ENCODE measurements at regions not wholly inside any gene's neighbourhood (a gene's known extent, or its start where the extent isn't known, plus 50 kb on each side); places are given as distances from the start of the nearest gene placed in this dataset.
"Not testable (repeated sequence)": the region's sequence is repeated elsewhere in the genome, so short reads cannot be mapped to it uniquely, and the experiment has no call there.

- no peak for DNase-seq (ENCODE audit: low read depth in 2 of 3, low spot score in 2 of 3)
Observed at GRCh38 chrX:150100261-150100660, 162.0 kb upstream of the EOLA2 start.

- DNase-seq (ENCODE audit: low read depth in 2 of 3, low spot score in 2 of 3): no peak
Observed at GRCh38 chrX:150118476-150118875, 180.2 kb upstream of the EOLA2 start.

DNA sequence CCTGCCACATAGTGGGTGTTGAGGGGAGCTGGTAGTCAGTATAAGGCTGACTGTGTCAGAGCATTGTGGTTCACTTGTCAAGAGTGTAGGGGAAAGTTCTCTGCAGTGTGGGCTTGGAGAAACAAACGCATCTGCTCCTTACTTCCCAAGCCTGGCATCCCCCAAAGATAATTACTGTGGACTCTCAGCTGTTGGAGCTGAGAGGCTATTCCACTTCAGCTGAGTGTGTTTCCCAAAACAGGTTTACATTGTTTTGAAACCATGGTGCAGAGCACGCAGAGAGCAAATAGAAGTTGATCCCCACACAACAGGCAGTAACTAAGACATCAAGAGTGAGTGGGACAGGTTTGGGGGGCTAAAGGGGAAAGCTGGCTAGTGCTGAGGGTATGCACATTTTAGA lies 181.0 kb upstream of the EOLA2 start:
- no peak for DNase-seq (ENCODE audit: low read depth in 2 of 3, low spot score in 2 of 3)

- not testable (repeated sequence) for DNase-seq (ENCODE audit: low read depth in 2 of 3, low spot score in 2 of 3)
Observed at GRCh38 chrX:150125045-150125444, 186.8 kb upstream of the EOLA2 start.

GRCh38 chrX:150127216-150127615 lies 188.9 kb upstream of the EOLA2 start:
- DNase-seq (ENCODE audit: low read depth in 2 of 3, low spot score in 2 of 3): no peak

DNA sequence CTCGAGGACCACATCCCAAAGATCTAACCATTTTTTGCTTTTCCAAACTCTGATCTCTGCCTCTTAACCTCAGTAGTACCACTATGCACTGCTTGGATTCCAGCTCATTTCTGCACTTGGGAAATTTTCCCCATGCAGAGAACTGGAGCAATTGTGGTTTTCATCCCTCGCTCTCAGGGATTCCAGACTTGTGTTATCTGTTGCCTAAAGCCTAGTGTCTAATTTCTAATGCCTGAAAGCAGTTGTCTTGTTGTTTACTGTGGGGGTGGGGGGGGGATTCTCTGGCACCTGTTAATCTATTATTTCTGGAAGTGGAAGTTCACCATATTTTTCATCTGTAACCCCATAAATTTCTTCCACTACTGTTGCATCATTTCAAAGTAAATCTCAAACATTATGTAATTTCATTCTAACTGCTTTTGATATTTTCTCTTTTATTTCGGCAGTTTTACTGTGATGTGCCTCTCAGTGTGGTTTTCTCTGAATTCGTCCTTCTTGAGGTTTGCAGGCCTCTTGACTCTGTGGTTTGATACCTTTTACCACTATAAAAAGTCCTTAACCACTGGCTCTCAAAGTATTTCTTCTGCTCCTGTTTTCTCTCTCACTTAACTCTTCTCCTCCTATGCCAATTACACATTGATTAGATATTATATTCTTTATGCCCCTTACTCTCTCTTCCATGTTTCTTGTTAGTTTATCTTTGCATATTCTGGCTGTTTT lies 205.6 kb upstream of the EOLA2 start:
- DNase-seq (ENCODE audit: low read depth in 2 of 3, low spot score in 2 of 3): no peak

DNA sequence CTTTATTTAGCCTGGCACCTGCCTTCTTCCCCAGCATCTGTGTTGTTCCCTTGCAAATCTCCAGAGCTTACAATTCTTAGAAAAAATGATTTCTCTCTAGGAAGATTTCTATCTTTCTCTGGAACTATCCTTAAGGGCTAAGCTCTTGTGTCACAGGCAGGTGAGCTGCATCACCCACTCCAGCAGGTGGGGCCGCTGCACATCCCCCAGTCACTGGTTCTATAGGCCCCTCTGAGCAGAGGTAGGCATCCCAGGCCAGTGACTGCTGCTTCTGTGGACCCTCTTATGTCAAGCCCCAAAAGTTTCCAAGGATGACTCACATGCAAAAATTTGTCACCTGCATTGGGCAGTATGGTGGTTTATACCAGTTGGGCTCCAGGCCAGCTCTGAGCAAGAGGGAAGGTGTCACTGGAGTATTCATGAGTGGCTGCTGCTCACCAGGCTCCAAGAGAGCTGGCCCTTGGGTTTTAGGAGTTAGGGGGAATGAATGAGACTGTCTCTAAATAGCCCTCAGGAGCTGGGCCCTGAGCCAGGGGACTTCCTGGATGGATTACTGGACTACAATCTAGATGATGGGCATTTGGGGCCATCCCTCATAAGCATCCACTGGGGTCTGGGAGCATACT lies 208.1 kb upstream of the EOLA2 start:
- peak in 1 of 3 donors; percentile 4 for DNase-seq (ENCODE audit: low read depth in 2 of 3, low spot score in 2 of 3)

GRCh38 chrX:150148749-150149672 lies 210.7 kb upstream of the EOLA2 start:
- no peak for DNase-seq (ENCODE audit: low read depth in 2 of 3, low spot score in 2 of 3)

- DNase-seq (ENCODE audit: low read depth in 2 of 3, low spot score in 2 of 3): no peak
Observed at GRCh38 chrX:150150076-150150779, 211.9 kb upstream of the EOLA2 start.

DNA sequence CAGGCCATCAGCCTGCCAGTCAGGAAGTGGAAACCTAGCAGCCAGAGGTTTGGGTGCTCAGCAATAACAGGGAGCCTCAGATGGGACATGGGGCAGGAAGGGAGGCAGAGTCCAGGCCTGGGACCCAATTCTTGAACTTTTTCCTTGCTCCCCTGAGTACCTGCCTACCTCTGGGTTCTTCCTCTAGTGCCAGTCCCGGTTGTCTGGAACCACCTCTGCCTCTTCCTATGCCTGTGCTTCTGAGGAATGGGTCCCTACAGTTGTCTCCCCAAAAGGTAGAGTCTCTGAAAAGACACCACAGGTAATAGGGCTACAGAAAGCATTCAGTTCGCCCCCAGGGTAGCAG lies 212.4 kb upstream of the MAMLD1 start:
- DNase-seq (ENCODE audit: low read depth in 2 of 3, low spot score in 2 of 3): no peak

DNA sequence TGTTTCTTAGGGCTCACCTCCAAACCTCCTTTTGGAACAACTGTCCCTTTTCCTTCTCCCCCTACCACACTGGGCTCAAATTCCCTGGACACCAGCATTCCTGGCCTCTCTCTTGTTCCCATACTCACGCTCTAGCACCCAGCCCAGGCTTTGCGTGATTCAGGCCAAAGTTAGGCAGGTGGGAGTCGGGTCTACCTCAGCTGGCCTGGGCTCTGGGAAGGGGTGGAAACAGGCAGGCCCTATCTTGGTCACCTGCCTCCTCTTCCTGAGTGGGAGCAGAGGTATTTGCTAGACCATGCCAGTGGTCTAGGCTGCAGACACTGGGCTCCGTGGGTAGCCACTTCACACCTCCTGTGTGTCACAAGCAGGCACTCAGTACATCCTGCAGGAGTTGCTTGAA lies 211.1 kb upstream of the MAMLD1 start:
- DNase-seq (ENCODE audit: low read depth in 2 of 3, low spot score in 2 of 3): no peak

DNA sequence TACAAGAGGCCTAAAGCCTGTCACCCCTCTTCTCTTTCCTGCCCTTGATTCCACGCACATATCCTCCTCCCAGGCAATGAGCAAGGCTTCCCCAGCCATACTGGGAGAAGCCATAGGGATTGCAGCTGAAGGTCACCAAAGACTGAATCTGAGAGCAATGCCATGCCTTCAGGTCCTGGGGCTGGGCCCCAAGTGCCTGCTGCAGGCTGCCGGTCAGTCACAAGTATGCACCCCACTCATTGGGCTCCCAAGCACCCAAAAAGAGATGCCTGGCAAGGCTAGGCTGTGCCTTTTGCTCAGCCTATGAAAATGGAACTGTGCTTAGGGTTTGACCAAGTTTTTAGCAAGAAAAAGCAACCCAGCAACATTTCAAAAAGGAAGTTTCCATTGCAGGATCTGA lies 210.6 kb upstream of the MAMLD1 start:
- no peak for DNase-seq (ENCODE audit: low read depth in 2 of 3, low spot score in 2 of 3)

- no peak for DNase-seq (ENCODE audit: low read depth in 2 of 3, low spot score in 2 of 3)
Observed at GRCh38 chrX:150155436-150156035, 207.6 kb upstream of the MAMLD1 start.

GRCh38 chrX:150156615-150157014 lies 206.5 kb upstream of the MAMLD1 start:
- DNase-seq (ENCODE audit: low read depth in 2 of 3, low spot score in 2 of 3): no peak

GRCh38 chrX:150157291-150157690 lies 205.8 kb upstream of the MAMLD1 start:
- no peak for DNase-seq (ENCODE audit: low read depth in 2 of 3, low spot score in 2 of 3)

- no peak for DNase-seq (ENCODE audit: low read depth in 2 of 3, low spot score in 2 of 3)
Observed at GRCh38 chrX:150158554-150159332, 204.4 kb upstream of the MAMLD1 start.

DNA sequence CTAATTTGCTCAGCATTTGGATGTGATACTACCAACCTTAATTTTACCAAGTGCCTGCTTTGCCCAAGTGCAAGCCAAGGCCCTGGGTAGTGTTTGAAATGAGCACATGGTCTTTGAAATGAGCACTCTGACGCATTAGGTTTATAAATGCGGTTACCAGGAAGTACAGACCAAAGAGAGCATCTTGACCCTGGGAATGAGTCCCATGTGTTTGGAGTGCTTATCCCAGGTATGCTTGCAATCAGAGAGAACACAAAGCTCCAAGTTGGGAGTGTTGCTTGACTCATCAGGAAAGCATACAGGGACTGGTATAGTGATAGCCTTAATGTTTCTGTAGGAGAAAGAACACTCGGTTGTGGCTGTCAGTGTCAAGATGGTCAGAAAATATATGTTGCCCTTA lies 203.6 kb upstream of the MAMLD1 start:
- DNase-seq (ENCODE audit: low read depth in 2 of 3, low spot score in 2 of 3): no peak

DNA sequence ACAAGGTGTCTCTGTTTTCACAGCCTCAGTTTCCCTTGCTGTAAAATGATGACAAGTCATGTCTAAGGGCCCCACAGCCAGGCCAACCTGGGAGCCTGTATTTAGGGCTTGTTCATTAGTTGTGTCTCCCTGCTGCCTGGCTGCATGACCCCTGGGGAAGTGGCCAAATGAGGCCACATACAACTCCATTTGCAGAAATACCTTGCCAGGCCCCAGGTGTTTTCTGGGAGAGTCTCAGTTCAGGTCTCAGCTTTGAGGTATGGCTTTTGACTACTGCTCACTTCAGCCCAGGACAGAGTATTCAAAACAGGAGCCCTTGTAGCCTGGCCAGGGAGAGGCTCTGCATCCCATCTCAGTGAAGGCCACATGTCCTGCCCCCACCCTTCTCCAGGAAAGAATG lies 202.5 kb upstream of the MAMLD1 start:
- no peak for DNase-seq (ENCODE audit: low read depth in 2 of 3, low spot score in 2 of 3)

- no peak for DNase-seq (ENCODE audit: low read depth in 2 of 3, low spot score in 2 of 3)
Observed at GRCh38 chrX:150161193-150161592, 201.9 kb upstream of the MAMLD1 start.

GRCh38 chrX:150162141-150162540 lies 201.0 kb upstream of the MAMLD1 start:
- no peak for DNase-seq (ENCODE audit: low read depth in 2 of 3, low spot score in 2 of 3)

Measured in hematopoietic multipotent progenitor cell (in vitro differentiated cells).